Suppressor macrophage treated with lipopolysaccharide for 1 hour (primary cell): ENCODE measurements at regions not wholly inside any gene's neighbourhood (a gene's known extent, or its start where the extent isn't known, plus 50 kb on each side); places are given as distances from the start of the nearest gene placed in this dataset.
"Not testable (repeated sequence)": the region's sequence is repeated elsewhere in the genome, so short reads cannot be mapped to it uniquely, and the experiment has no call there.

Experiments used
- DNase-seq, 3 donors: peaks; one replicate each; pipeline ENCODE4 v3.0.0-alpha.2; 2020 to 2022

- peak in 1 of 3 donors; percentile 13 for DNase-seq
These were observed 1296.6 kb downstream of the EPHA7 start for GRCh38 chr6:92122746-92123145.

- no peak for DNase-seq
These were observed 1298.1 kb downstream of the EPHA7 start for GRCh38 chr6:92121228-92121627.

- DNase-seq = no peak
These were observed 1301.6 kb downstream of the EPHA7 start for GRCh38 chr6:92117800-92118199.

GRCh38 chr6:92114797-92115196, 1304.6 kb downstream of the EPHA7 start:
- DNase-seq = no peak

GRCh38 chr6:92114091-92114675, 1305.2 kb downstream of the EPHA7 start:
- no peak for DNase-seq

- DNase-seq = peak; percentile 14 to 65 (median 58)
These were observed 1308.0 kb downstream of the EPHA7 start for GRCh38 chr6:92111386-92111785.

- DNase-seq = peak in 2 of 3 donors; percentile 27 to 28
These were observed 1309.0 kb downstream of the EPHA7 start for GRCh38 chr6:92110403-92110802.

GRCh38 chr6:92109956-92110355, 1309.4 kb downstream of the EPHA7 start:
- peak; percentile 5 to 51 (median 42) for DNase-seq

- DNase-seq = no peak
These were observed 1310.1 kb downstream of the EPHA7 start for GRCh38 chr6:92109256-92109655.

GRCh38 chr6:92086750-92087149, 1332.6 kb downstream of the EPHA7 start:
- DNase-seq = no peak

- not testable (repeated sequence) for DNase-seq
These were observed 1335.4 kb downstream of the EPHA7 start for GRCh38 chr6:92083914-92084313.

GRCh38 chr6:92072387-92072786, 1347.0 kb downstream of the EPHA7 start:
- no peak for DNase-seq

- no peak for DNase-seq
These were observed 1349.6 kb downstream of the EPHA7 start for GRCh38 chr6:92069781-92070180.

- DNase-seq = no peak
These were observed 1366.8 kb downstream of the EPHA7 start for GRCh38 chr6:92052513-92052912.

GRCh38 chr6:92050216-92050615, 1369.1 kb downstream of the EPHA7 start:
- DNase-seq = no peak

- no peak for DNase-seq
These were observed 1371.5 kb downstream of the EPHA7 start for GRCh38 chr6:92047860-92048259.

GRCh38 chr6:92047152-92047850, 1372.1 kb downstream of the EPHA7 start:
- no peak for DNase-seq

- DNase-seq = no peak
These were observed 1375.0 kb downstream of the EPHA7 start for GRCh38 chr6:92044312-92044711.

GRCh38 chr6:92043777-92044176, 1375.6 kb downstream of the EPHA7 start:
- DNase-seq = no peak

GRCh38 chr6:92026878-92027277, 1392.5 kb downstream of the EPHA7 start:
- DNase-seq = no peak

- DNase-seq = no peak
These were observed 1394.5 kb downstream of the EPHA7 start for GRCh38 chr6:92024881-92025280.

- no peak for DNase-seq
These were observed 1395.2 kb downstream of the EPHA7 start for GRCh38 chr6:92024110-92024509.

- no peak for DNase-seq
These were observed 1395.9 kb downstream of the EPHA7 start for GRCh38 chr6:92023410-92023966.

- DNase-seq = no peak
These were observed 1407.6 kb downstream of the EPHA7 start for GRCh38 chr6:92011681-92012245.
